ENCODE measurements at regions not wholly inside any gene's neighbourhood (a gene's known extent, or its start where the extent isn't known, plus 50 kb on each side); places are given as distances from the start of the nearest gene placed in this dataset.

- Histone ChIP-seq H3K36me3 (ENCODE audit: control insufficient read depth in 4 of 4, insufficient read depth in 3 of 4, low read depth in 1 of 4, low read length in 3 of 4) (no peaks in the 10 kb centered on the region), H3K9ac (ENCODE audit: low read depth in 1 of 2, low read length in 2 of 2) (no peak overlapping the region), H3K4me3 (ENCODE audit: low read depth in 1 of 3, low read length in 3 of 3) (no peak overlapping the region), H3K4me1 (ENCODE audit: control insufficient read depth in 4 of 4, insufficient read depth in 4 of 4, low read length in 3 of 4) (peaks cover 2 to 10% (median 7%) of the 10 kb centered on the region in 4 donors), H3K27ac (ENCODE audit: low read depth in 1 of 2, low read length in 2 of 2) (no peak overlapping the region), H3K9me3 (ENCODE audit: control insufficient read depth in 4 of 4, low read length in 3 of 4) (no peaks in the 10 kb centered on the region), H3K27me3 (ENCODE audit: control insufficient read depth in 4 of 4, insufficient read depth in 4 of 4, low read length in 3 of 4) (no peaks in the 10 kb centered on the region)
- no peak for DNase-seq (ENCODE audit: low spot score)
- 96% methylated on average over 5 of the region's 5 CpGs for WGBS
- TF ChIP-seq FOXA1 (IDR thresholded peaks at IDR 0.05) (no peak), HNF4G (IDR thresholded peaks at IDR 0.05) (no peak), JUND (IDR thresholded peaks at IDR 0.05) (no peak), YY1 (IDR thresholded peaks at IDR 0.05) (no peak), EGR1 (IDR thresholded peaks at IDR 0.05; ENCODE audit: low read depth in 2 of 2) (no peak), GABPA (IDR thresholded peaks at IDR 0.05 in 1 of 2, conservative IDR thresholded peaks at IDR 0.05 in 1 of 2) (no peak), ZBTB33 (IDR thresholded peaks at IDR 0.05) (no peak)
Observed at GRCh38 chr2:42849311-42849710, 56.9 kb upstream of the HAAO start.

DNA sequence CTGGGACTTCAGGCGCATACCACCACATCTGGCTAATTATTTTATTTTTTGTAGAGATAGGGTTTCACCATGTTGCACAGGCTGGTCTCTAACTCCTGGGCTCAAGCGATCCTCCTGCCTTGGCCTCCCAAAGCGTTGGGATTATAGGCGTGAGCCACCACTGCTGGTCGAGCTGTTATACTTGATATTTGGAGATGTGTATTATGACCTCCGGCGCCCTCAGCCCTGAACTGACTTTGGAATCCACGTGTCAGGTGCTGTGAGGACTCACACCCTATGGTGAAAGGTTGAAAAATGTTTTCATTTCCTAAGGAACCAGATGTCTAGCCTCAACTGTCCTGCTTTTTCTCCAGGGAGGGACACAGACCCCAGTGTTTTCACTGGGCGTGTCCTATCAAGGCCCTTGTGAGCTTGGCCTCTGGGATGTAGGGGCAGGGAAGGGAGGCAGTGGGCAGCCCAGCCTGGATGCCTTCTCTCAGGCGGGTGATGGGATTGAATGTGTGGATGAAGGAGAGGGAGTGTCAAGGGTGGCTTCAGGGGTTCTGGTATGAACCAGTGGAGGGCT, 56.4 kb upstream of the HAAO start:
- 97% methylated on average over 10 of the region's 10 CpGs for WGBS

DNA sequence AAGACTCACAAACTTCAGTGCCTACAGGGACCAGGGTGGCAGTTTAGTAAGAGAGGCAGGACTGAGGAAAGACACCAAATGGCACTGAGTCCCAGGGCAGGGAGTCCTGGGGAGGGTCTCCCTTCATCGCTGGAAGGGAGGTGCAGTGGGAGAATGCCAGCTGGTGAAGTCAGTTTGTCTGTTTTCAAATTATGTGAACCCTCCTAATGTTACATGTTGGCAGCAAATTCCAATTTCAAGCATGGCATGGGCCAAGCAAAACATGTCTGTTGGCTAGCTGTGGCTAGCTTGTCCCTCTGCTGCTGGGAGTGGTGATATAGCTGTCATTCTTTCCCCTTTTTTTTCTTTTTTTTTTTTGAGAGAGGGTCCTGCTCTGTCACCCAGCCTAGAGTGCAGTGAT, 55.9 kb upstream of the HAAO start:
- H3K9me3 ChIP-seq (ENCODE audit: control insufficient read depth in 4 of 4, low read length in 3 of 4), result no peaks in the 10 kb centered on the region
- H3K4me1 ChIP-seq (ENCODE audit: control insufficient read depth in 4 of 4, insufficient read depth in 4 of 4, low read length in 3 of 4), result no peaks in the 10 kb centered on the region
- no peak for DNase-seq (ENCODE audit: low spot score)
- no peaks in the 10 kb centered on the region for H3K36me3 ChIP-seq (ENCODE audit: control insufficient read depth in 4 of 4, insufficient read depth in 3 of 4, low read depth in 1 of 4, low read length in 3 of 4)
- H3K27me3 ChIP-seq (ENCODE audit: control insufficient read depth in 4 of 4, insufficient read depth in 4 of 4, low read length in 3 of 4), result no peaks in the 10 kb centered on the region
- H3K9ac ChIP-seq (ENCODE audit: low read depth in 1 of 2, low read length in 2 of 2), result no peak overlapping the region
- 100% methylated on average over 1 of the region's 1 CpG for WGBS
- TF ChIP-seq FOXA2 (IDR thresholded peaks at IDR 0.05) (no peak), ATF3 (IDR thresholded peaks at IDR 0.05) (no peak), NR2F2 (IDR thresholded peaks at IDR 0.05) (no peak), GABPA (IDR thresholded peaks at IDR 0.05 in 1 of 2, conservative IDR thresholded peaks at IDR 0.05 in 1 of 2) (no peak), RXRA (IDR thresholded peaks at IDR 0.05) (no peak), JUND (IDR thresholded peaks at IDR 0.05) (no peak), SP1 (IDR thresholded peaks at IDR 0.05) (no peak), FOXA1 (IDR thresholded peaks at IDR 0.05) (no peak), TAF1 (conservative IDR thresholded peaks at IDR 0.05) (no peak), MAX (IDR thresholded peaks at IDR 0.05) (no peak), HNF4A (conservative IDR thresholded peaks at IDR 0.05) (no peak), YY1 (IDR thresholded peaks at IDR 0.05) (no peak)
- TF ChIP-seq, protein P1, sequence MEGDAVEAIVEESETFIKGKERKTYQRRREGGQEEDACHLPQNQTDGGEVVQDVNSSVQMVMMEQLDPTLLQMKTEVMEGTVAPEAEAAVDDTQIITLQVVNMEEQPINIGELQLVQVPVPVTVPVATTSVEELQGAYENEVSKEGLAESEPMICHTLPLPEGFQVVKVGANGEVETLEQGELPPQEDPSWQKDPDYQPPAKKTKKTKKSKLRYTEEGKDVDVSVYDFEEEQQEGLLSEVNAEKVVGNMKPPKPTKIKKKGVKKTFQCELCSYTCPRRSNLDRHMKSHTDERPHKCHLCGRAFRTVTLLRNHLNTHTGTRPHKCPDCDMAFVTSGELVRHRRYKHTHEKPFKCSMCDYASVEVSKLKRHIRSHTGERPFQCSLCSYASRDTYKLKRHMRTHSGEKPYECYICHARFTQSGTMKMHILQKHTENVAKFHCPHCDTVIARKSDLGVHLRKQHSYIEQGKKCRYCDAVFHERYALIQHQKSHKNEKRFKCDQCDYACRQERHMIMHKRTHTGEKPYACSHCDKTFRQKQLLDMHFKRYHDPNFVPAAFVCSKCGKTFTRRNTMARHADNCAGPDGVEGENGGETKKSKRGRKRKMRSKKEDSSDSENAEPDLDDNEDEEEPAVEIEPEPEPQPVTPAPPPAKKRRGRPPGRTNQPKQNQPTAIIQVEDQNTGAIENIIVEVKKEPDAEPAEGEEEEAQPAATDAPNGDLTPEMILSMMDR (IDR thresholded peaks at IDR 0.05; ENCODE audit: low read depth, low read length, missing input control), result no peak
- TF ChIP-seq, protein P2, sequence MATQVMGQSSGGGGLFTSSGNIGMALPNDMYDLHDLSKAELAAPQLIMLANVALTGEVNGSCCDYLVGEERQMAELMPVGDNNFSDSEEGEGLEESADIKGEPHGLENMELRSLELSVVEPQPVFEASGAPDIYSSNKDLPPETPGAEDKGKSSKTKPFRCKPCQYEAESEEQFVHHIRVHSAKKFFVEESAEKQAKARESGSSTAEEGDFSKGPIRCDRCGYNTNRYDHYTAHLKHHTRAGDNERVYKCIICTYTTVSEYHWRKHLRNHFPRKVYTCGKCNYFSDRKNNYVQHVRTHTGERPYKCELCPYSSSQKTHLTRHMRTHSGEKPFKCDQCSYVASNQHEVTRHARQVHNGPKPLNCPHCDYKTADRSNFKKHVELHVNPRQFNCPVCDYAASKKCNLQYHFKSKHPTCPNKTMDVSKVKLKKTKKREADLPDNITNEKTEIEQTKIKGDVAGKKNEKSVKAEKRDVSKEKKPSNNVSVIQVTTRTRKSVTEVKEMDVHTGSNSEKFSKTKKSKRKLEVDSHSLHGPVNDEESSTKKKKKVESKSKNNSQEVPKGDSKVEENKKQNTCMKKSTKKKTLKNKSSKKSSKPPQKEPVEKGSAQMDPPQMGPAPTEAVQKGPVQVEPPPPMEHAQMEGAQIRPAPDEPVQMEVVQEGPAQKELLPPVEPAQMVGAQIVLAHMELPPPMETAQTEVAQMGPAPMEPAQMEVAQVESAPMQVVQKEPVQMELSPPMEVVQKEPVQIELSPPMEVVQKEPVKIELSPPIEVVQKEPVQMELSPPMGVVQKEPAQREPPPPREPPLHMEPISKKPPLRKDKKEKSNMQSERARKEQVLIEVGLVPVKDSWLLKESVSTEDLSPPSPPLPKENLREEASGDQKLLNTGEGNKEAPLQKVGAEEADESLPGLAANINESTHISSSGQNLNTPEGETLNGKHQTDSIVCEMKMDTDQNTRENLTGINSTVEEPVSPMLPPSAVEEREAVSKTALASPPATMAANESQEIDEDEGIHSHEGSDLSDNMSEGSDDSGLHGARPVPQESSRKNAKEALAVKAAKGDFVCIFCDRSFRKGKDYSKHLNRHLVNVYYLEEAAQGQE (IDR thresholded peaks at IDR 0.05), result no peak
- no peak overlapping the region for H3K4me3 ChIP-seq (ENCODE audit: low read depth in 1 of 3, low read length in 3 of 3)
- H3K27ac ChIP-seq (ENCODE audit: low read depth in 1 of 2, low read length in 2 of 2), result no peak overlapping the region

More for the DNA sequence above, 56.4 kb upstream of the HAAO start:
- no peak overlapping the region for H3K9ac ChIP-seq (ENCODE audit: low read depth in 1 of 2, low read length in 2 of 2)
- no peak for DNase-seq (ENCODE audit: low spot score)
- no peak overlapping the region for H3K4me3 ChIP-seq (ENCODE audit: low read depth in 1 of 3, low read length in 3 of 3)
- no peaks in the 10 kb centered on the region for H3K36me3 ChIP-seq (ENCODE audit: control insufficient read depth in 4 of 4, insufficient read depth in 3 of 4, low read depth in 1 of 4, low read length in 3 of 4)
- no peak overlapping the region for H3K27ac ChIP-seq (ENCODE audit: low read depth in 1 of 2, low read length in 2 of 2)
- no peaks in the 10 kb centered on the region for H3K9me3 ChIP-seq (ENCODE audit: control insufficient read depth in 4 of 4, low read length in 3 of 4)
- H3K27me3 ChIP-seq (ENCODE audit: control insufficient read depth in 4 of 4, insufficient read depth in 4 of 4, low read length in 3 of 4), result no peaks in the 10 kb centered on the region
- TF ChIP-seq RXRA (IDR thresholded peaks at IDR 0.05), result no peak
- TF ChIP-seq NR2F2 (IDR thresholded peaks at IDR 0.05), result no peak
- peaks cover 0 to 5% (median 2%) of the 10 kb centered on the region in 4 donors for H3K4me1 ChIP-seq (ENCODE audit: control insufficient read depth in 4 of 4, insufficient read depth in 4 of 4, low read length in 3 of 4)

All from liver (tissue), 8 donors.